ENCODE measurements at regions not wholly inside any gene's neighbourhood (a gene's known extent, or its start where the extent isn't known, plus 50 kb on each side); places are given as distances from the start of the nearest gene placed in this dataset.

DNA sequence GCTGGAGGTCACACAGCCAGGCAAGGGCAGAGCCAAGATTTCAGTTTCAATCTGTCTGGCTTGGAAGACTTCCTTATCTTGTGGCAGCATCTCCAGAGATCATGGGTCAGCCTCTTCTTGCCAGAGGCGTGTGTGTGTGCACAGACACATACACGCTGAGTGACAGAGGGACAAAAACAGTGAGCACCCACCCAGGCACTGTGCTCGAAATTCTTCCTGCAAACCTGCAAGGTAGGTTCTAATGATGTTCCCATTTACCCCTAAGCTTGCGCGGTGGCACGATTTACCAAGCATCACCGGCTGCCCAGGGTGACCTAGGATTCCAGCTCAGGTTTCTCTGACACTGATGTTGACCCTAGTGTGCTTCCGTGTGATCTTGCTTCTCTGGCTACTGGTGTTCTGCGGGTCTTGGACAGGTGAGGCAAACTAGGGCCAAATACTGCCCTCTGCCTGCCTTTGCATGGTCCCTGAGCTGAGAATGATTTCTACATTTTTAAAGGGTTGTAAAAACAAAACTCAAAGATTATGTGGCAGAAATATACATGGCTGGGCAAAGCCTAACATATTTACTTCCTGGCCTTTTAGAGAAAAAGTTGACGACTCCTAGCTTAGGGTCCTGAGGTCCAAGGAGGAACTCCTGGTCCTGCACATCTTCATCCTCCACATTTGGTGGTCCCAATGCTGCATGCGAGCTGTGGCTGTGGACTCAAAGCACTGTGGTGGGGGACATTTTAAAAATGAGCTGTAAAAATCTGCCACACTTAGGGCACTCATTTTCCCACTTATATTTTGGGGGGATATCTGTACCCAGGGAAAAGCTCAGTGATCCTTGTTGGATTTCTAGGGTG, 268.5 kb downstream of the RPS24 start:
- DNase-seq, result peak; percentile 30

DNA sequence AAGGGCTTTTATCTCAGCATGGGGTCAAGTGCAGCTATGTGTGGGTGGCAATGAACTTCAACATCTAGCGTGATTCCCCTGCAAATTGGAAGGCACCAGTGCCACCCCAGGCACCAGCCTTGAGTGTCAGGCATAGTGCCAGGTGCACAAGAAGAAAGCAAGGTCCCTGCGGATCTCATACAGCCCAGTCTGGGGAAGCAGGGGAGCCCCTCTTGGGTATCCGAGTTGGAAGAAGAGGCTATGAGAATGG, 269.0 kb downstream of the RPS24 start:
- no peak for DNase-seq

DNA sequence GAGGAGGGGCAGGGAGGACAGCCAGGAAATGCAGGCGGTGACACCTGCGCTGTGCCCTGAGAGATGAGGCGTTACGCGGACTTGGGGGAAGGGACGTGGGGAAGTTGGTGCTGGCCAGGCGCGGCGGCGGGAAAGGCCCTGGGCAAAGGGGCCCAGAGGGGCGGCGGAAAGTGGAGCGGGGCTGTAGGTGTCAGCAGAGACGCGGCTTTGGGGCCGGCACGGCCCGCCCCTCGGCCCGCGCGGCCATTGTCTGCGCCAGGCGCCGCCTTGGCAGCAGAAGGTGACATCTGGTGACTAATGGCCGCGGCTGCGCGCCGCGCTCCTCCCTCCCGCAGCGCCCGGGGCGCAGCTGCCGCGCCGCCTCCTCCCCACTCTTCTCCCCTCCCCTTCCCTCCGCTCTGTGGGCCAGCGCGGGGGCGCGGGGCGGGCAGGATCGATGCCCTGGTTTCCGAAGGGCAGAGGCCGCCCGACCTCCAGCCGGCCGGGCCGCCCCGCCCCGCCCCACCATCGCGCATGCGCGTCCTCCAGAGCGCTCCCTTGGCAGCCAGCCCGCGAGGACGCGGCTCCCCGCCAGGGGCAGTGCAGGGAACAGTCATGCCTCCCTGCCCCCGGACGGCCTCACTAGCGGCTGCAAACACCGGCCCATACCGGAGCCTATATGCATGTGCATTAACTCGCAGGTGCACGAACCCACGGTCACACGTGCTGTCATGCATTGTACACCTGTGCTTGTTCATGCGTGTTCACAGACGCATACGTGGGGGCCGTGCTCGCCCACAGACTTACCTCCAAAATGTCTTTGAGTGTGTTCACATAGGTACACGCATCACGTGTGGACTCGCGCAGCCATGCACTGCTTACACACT, 269.6 kb downstream of the RPS24 start:
- DNase-seq, result peak; percentile 97

DNA sequence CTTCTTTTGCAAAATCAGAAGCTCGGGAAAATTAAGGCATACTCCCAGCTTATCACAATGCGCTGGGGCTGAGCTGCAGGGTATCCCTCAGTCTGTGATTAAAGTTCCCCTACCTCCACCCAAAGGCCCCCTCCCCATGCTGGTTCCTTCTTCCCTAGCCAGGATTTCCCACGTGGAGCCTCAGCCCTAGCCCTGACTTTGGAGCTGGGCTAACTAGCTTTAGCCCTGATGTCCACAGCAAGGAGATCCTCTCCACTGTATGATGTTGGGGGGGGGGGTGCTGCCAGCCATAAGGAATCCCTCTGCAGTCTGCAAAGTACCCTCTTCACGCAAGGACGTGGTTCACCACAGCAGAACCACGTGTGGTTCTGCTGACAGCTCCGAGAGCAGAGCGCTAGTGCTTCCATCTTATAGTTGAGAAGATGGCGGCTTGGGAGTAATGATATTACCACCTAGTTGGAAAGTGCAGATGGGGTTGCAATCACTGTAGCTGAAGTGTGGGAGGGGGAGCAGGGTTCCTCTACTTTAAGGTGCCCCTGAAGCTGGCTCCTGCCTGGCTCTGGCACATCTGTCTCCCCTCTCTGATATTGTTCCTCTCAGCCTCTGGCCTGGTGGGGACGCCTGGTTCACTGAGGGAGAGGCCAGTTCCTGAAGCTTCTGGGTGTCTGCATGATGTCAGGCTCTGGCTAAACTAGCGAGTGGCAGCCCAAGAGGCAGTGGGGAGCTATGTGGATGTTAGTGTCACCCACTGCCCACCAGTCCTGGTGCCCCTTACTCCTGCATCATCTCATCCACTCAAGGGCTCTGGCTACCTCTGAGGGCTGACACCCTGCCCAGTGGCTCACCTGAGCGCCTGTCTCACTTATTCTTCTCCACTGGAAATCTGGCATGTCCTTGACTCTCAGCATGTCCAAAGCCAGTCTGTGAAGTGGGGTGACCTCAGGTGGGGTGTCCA, 270.7 kb downstream of the RPS24 start:
- DNase-seq, result peak; percentile 33

- no peak for DNase-seq
These were observed 271.6 kb downstream of the RPS24 start for GRCh38 chr10:78305311-78305710.

DNA sequence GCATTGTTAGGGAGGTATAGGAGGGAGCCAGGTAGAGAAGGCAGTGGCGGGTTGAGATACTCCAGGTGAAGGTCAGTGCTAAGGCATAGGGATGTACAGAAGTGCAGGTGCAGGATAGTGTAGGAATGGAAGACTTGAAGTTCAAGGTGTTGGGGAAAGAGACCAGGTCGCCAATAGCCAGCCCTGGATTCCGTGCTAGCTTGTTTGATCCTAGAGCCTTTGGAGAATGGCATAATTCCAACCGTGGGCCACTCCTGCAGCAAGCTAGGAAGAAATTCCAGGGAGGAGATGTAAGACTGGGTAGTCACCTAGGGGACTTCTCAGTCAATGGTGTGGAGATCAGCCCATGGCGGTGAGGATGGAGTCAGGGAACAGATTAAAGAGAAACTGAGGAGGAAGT, 272.7 kb downstream of the RPS24 start:
- no peak for DNase-seq

GRCh38 chr10:78307576-78307975, 273.9 kb downstream of the RPS24 start:
- no peak for DNase-seq

- no peak for DNase-seq
These were observed 276.0 kb downstream of the RPS24 start for GRCh38 chr10:78309536-78310237.

DNA sequence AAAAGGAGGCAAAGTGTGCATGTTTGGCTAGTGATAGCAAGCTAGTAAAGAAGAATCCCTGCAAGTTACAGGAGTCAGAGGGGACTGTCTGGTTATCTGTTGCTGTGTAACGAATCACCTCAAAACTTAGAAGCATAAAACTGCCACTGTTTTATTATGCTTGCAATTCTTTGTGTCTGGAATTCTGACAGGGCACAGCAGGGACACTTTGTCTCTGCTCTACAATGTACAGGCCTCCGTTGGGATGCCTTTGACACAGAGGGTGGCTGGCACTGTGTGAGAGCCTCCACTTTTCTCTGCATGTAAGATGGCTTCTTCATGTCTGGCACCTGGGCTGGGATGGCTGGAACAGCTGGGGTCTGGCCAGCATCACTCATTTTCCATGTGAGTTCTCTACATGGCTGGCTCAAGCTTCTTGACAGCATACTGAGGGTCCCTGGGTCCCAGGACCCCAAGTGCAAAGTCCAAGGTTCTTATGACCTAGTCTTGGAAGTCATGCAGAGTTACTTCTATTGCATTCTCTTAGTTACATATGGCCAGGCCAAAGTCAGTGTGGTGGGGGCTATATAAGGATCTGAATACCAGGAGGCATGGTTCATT, 276.9 kb downstream of the RPS24 start:
- no peak for DNase-seq

- no peak for DNase-seq
These were observed 278.8 kb downstream of the RPS24 start for GRCh38 chr10:78312197-78313047.

DNA sequence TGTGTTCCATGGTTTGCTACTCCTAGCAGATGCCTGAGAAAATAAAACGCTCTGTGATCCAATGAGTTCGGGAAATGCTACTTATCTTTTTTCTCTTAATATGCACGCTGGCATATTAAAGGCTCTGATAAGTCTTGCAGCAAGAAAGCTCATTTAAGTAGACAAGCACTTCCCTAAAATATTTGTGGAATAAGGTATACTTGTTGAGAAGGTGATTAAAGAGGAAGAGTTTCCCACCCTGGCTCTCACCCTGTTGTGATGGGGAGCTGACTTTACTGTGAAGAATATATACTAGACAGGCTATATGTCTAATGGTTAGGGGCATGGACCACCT, 279.4 kb downstream of the RPS24 start:
- DNase-seq, result no peak

DNA sequence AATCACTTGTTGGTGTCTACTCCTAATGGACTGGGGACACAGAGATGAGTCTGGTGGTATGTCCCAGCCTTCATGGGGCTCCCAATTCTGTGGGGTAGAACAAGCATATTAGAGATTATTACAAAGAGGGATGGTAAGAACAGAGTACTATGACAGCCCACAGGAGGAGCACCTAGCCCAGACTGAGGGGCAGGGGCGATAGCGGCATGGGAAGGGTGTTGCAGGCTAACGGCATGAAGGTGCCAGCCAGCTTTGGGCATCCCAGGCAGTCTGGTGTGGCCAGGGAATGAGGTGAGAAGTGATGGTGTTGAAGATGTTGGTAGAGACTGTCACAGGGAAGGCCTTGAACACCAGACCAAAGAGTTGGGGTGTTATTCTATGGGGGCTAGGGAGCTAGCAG, 280.0 kb downstream of the RPS24 start:
- DNase-seq, result no peak

DNA sequence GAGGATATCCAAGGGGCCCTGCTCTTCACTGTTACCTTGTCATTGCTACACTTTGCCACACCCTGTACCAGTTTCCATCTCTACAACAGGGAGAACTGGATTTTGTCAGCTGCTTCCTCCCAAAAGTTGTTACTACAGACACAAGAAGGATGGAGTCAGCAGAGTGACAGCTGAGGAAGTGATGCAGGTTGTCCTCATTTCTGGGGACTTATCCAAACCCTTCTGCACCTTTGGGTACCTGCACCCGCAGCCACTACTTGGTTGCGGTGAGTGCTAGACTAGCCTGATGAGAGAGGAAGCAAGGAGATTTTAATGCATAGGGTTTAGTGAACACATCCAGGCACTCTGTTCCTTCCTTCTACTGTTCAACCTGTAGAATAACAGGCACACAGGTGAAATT, 281.0 kb downstream of the RPS24 start:
- DNase-seq, result no peak

DNA sequence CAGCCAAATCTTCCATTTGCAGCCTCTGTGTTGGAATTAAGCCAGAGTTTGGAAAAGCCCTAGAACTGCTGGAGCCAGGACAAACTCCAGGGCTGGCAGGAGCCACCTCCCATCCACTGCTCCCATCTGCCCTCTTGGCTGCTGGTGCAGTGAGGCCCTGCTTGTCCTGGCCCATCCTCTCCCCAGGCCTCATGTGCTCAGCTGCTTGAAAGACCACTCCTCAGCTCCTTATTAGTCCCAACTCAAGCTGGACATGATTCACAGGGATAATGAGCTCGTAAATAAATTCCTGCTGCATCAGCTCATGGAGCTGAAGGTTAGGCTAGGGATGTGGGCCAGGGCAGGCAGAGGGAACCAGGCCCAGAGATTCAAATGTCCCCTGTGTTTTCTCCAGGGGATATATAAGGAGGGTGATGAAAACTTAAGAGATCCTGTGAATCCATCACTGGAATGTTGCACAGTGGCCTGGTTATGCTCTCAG, 282.8 kb downstream of the RPS24 start:
- DNase-seq, result no peak

GRCh38 chr10:78318305-78318704, 284.6 kb downstream of the RPS24 start:
- DNase-seq, result no peak

- peak; percentile 52 for DNase-seq
These were observed 285.7 kb downstream of the RPS24 start for GRCh38 chr10:78319371-78319770.

GRCh38 chr10:78319841-78320240, 286.2 kb downstream of the RPS24 start:
- no peak for DNase-seq

GRCh38 chr10:78320506-78320905, 286.8 kb downstream of the RPS24 start:
- DNase-seq, result no peak

- no peak for DNase-seq
These were observed 287.3 kb downstream of the RPS24 start for GRCh38 chr10:78321000-78321399.

DNA sequence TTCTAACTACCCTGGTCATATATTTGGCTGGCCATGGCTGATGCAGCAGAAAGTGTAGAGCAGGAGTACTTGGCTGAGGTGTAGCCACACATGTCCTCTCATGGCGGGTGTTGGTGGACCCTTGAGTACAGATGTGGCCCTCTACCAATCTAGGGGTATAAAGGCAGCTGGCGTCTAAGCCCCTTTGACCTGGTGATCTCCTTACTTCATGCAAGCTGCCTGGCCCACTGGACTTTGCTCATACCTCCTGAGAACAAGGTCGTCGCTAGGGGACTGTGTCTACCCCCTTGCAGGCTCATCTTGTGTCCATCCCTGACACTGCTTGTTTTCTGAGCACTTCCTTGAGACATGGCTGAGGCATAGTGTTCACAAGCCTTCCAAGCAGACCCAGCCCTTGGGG, 287.8 kb downstream of the RPS24 start:
- no peak for DNase-seq

- DNase-seq, result no peak
These were observed 292.7 kb downstream of the RPS24 start for GRCh38 chr10:78326372-78326771.
